Testis (tissue), 2 donors: ENCODE measurements at regions not wholly inside any gene's neighbourhood (a gene's known extent, or its start where the extent isn't known, plus 50 kb on each side); places are given as distances from the start of the nearest gene placed in this dataset.

Experiments
- DNase-seq: peaks from one replicate; pipeline ENCODE4 v3.0.0-alpha.2; 2019
- H3K27ac ChIP-seq, 2 donors: fragments of 200-600 bp; sonication (generic); one replicate each; pipeline ENCODE4 v1.5.1; 2019
- H3K27me3 ChIP-seq: fragments of 200-600 bp; sonication (generic); one replicate; pipeline ENCODE4 v1.5.1; 2019
- H3K36me3 ChIP-seq: fragments of 200-600 bp; sonication (generic); one replicate; pipeline ENCODE4 v1.5.1; 2017; ENCODE audit warnings: low read depth; ENCODE audit errors: missing control alignments
- H3K4me1 ChIP-seq: fragments of 200-600 bp; sonication (generic); one replicate; pipeline ENCODE4 v1.5.1; 2019
- H3K4me3 ChIP-seq, 2 donors: fragments of 200-600 bp; sonication (generic); one replicate each; pipeline ENCODE4 v1.5.1; 2017 to 2019
- H3K9me3 ChIP-seq: fragments of 200-600 bp; sonication (generic); one replicate; pipeline ENCODE4 v1.5.1; 2017
- POLR2A ChIP-seq: fragments of 450-650 bp; IDR thresholded peaks from one replicate; pipeline ENCODE4 v1.6.1; 2017; ENCODE audit warnings: antibody characterized with exemption, mild to moderate bottlenecking, moderate library complexity
- WGBS, 2 donors: methylation state at CpG; one replicate each; pipeline ENCODE4 v1.1.5; 2018; 5-methylcytosine and 5-hydroxymethylcytosine counted together
- intact Hi-C: fragments of 100-400 bp; cut with DNase I; formaldehyde crosslinking; loops from one replicate; pipeline ENCODE4 v1.15.1; 2023; ENCODE audit warnings: low total_unique reads
- TF ChIP-seq, protein P1 (sequence below), 3 experiments: fragments of 450-650 bp in 2 of 3; fragments of 200-600 bp in 1 of 3; sonication (generic) in 1 of 3; IDR thresholded peaks; one replicate each; pipeline ENCODE4 v1.5.1; 2016 to 2019; ENCODE audit warnings: antibody characterized with exemption in 3 of 3, mild to moderate bottlenecking in 2 of 3, moderate library complexity in 1 of 3

DNA sequence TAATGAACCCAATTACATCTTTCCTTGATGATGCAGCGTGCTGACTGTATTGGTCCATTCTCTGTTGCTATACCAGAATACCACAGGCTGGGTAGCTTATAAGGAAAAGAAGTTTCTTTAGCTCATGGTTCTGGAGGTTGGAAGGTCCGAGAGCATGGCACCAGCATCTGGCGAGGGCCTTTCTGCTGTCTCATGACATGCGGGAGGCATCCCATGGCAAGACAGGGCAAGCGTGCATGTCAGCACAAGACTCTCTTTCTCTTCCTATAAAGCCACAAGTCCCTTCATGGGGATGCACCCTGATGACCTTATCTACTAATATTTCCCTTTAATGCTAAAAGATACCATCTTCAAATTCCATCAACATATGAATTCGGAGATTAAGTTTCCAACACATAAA is 122.8 kb upstream of the FHL2 start:
- no peak for DNase-seq
- 76 to 81% methylated on average over 6 of the region's 6 CpGs for WGBS, 2 donors

DNA sequence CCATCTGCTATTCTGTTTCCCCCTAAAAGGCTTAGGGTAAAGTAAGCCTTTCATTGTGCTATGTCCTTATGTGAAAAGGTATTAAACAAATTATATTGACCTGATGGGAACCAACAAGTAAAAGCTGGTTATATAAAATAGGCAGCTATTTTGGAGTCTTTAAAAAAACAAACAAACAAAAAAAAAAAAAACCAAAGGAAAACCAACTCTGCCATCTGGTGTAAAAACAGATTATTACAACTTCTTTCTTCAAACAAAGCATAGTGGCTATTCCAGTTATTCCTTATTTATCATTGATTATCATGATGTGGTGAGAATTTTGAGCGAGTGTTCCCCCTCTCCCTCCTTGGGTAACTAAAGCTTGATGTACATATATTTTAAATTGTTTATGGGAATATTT is 122.3 kb upstream of the FHL2 start:
- no peaks in the 10 kb centered on the region for H3K9me3 ChIP-seq

More for the DNA sequence above, 122.8 kb upstream of the FHL2 start:
- no peak for TF ChIP-seq POLR2A
- TF ChIP-seq, protein P1, sequence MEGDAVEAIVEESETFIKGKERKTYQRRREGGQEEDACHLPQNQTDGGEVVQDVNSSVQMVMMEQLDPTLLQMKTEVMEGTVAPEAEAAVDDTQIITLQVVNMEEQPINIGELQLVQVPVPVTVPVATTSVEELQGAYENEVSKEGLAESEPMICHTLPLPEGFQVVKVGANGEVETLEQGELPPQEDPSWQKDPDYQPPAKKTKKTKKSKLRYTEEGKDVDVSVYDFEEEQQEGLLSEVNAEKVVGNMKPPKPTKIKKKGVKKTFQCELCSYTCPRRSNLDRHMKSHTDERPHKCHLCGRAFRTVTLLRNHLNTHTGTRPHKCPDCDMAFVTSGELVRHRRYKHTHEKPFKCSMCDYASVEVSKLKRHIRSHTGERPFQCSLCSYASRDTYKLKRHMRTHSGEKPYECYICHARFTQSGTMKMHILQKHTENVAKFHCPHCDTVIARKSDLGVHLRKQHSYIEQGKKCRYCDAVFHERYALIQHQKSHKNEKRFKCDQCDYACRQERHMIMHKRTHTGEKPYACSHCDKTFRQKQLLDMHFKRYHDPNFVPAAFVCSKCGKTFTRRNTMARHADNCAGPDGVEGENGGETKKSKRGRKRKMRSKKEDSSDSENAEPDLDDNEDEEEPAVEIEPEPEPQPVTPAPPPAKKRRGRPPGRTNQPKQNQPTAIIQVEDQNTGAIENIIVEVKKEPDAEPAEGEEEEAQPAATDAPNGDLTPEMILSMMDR (IDR thresholded peaks at IDR 0.05), result no peak
- no peaks in the 10 kb centered on the region for H3K36me3 ChIP-seq
- H3K4me3 ChIP-seq, result no peak overlapping the region
- intact Hi-C loops, result no loop called here
- no peaks in the 10 kb centered on the region for H3K27me3 ChIP-seq
- H3K9me3 ChIP-seq, result no peaks in the 10 kb centered on the region
- peaks cover 15% of the 10 kb centered on the region for H3K4me1 ChIP-seq
- no peak overlapping the region for H3K27ac ChIP-seq

DNA sequence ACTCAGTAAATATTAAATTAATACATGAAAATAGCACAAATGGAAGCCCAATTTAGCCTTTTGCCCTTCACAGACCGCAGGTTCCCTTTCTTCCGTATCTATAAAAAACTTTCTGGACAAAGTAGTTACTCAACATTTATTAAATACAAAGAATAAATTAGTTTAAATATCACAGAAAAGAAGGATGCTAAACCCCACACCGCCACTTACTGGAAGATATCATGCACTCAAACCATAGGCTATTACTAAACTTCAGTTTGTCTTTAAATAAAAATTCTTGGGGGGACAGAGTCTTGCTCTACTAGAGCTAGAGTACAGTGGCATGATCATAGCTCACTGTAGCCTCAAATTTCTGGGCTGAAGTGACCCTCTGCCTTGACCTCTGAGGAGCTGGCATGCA is 120.7 kb upstream of the FHL2 start:
- Histone ChIP-seq H3K4me3 (no peak overlapping the region), H3K9me3 (no peaks in the 10 kb centered on the region), H3K27me3 (no peaks in the 10 kb centered on the region), H3K27ac (no peak overlapping the region), H3K4me1 (peaks cover 15% of the 10 kb centered on the region), H3K36me3 (no peaks in the 10 kb centered on the region)
- no peak for TF ChIP-seq POLR2A
- TF ChIP-seq, protein P1 (IDR thresholded peaks at IDR 0.05), result no peak
- intact Hi-C loops, result loop anchor here (5.0 kb wide), 1 partner anchor 152 kb away; no protein-coding TSS in a partner anchor
- DNase-seq, result no peak
- 60 to 64% methylated on average over 3 of the region's 3 CpGs for WGBS, 2 donors

More for the DNA sequence above, 122.3 kb upstream of the FHL2 start:
- intact Hi-C loops, result no loop called here
- peaks cover 15% of the 10 kb centered on the region for H3K4me1 ChIP-seq
- no peak for DNase-seq
- no peaks in the 10 kb centered on the region for H3K27me3 ChIP-seq
- 27 to 48% methylated on average over 1 of the region's 1 CpG for WGBS, 2 donors
- TF ChIP-seq, protein P1 (IDR thresholded peaks at IDR 0.05), result peak; percentile 14 to 54 (median 38)
- no peak for TF ChIP-seq POLR2A
- H3K27ac ChIP-seq, result no peak overlapping the region
- no peak overlapping the region for H3K4me3 ChIP-seq
- no peaks in the 10 kb centered on the region for H3K36me3 ChIP-seq

DNA sequence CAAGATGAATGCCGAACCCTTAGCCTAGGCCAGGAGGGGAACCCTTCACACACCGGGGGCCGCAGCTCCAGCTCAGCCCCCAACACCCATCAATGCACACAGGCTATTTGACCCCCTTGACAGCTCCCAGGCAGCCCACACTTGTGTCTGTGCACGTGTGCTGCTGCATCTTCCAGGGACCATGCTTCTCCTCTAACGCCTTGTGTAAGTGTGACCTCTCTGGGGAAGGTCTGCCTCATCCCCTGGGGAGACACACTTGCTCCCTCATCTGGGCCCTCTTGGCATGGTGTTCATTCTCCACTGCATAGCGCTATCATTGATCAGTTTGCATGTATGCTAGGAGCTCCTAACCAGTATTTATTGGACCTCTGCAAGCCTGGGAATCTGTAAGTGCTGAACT is 120.0 kb upstream of the FHL2 start:
- no peak for DNase-seq
- no peak for TF ChIP-seq POLR2A
- TF ChIP-seq, protein P1 (IDR thresholded peaks at IDR 0.05), result no peak
- H3K4me1 ChIP-seq, result peaks cover 15% of the 10 kb centered on the region
- H3K27ac ChIP-seq, result no peak overlapping the region
- WGBS, 2 donors, result 83 to 93% methylated on average over 5 of the region's 6 CpGs
- no peaks in the 10 kb centered on the region for H3K36me3 ChIP-seq
- H3K9me3 ChIP-seq, result no peaks in the 10 kb centered on the region
- H3K27me3 ChIP-seq, result no peaks in the 10 kb centered on the region
- H3K4me3 ChIP-seq, result no peak overlapping the region
- intact Hi-C loops, result loop anchor here (5.0 kb wide), 1 partner anchor 152 kb away; no protein-coding TSS in a partner anchor
